PC-9 (cell line): ENCODE measurements at regions not wholly inside any gene's neighbourhood (a gene's known extent, or its start where the extent isn't known, plus 50 kb on each side); places are given as distances from the start of the nearest gene placed in this dataset.

Experiments
- BruUV-seq: library from RNA; stranded (reverse); fragments of 400-500 nt; replicated peaks from 2 replicates; lab custom pipeline; 2021; lab: Mats Ljungman, UMichigan
- CTCF ChIA-PET: fragments of 300-600 bp; sonication (Branson Sonifier 250); formaldehyde crosslinking; loops from one replicate; lab custom pipeline; 2022; ENCODE audit warnings: antibody characterized with exemption; lab: Charles Lee
- POLR2A ChIA-PET: fragments of 300-600 bp; sonication (Branson Sonifier 250); formaldehyde crosslinking; loops from one replicate; lab custom pipeline; 2022; ENCODE audit warnings: antibody characterized with exemption; ENCODE audit not compliant: unreplicated experiment; lab: Charles Lee
- DNase-seq, 2 experiments: peaks; one replicate each; pipeline versions ENCODE4 v3.0.0 to v3.0.0-alpha.2; 2015 to 2022; ENCODE audit warnings: mixed read lengths in 1 of 2
- H2AFZ ChIP-seq: fragments of 200-600 bp; sonication (generic); 2 replicates; pipeline ENCODE4 v1.8.1; 2017; ENCODE audit warnings: antibody characterized with exemption
- H3F3A ChIP-seq: fragments of 200-600 bp; sonication (generic); 2 replicates; pipeline ENCODE4 v1.8.1; 2017; ENCODE audit warnings: antibody characterized with exemption, mild to moderate bottlenecking, low read depth; ENCODE audit not compliant: insufficient read depth
- H3K27ac ChIP-seq: fragments of 200-600 bp; sonication (generic); 2 replicates; pipeline ENCODE4 v1.6.1; 2016; ENCODE audit warnings: mixed run types
- H3K27me3 ChIP-seq: fragments of 200-600 bp; sonication (generic); 2 replicates; pipeline ENCODE4 v1.6.1; 2016; ENCODE audit warnings: low read depth, mixed run types; ENCODE audit not compliant: insufficient read depth
- H3K36me3 ChIP-seq: fragments of 200-600 bp; sonication (generic); 2 replicates; pipeline ENCODE4 v1.6.1; 2016; ENCODE audit warnings: low read depth, mixed run types
- H3K4me1 ChIP-seq: fragments of 200-600 bp; sonication (generic); replicated peaks from 2 replicates; pipeline ENCODE4 v1.6.1; 2016; ENCODE audit warnings: mixed run types; ENCODE audit not compliant: insufficient read depth
- H3K4me2 ChIP-seq: fragments of 200-600 bp; sonication (generic); 2 replicates; pipeline ENCODE4 v1.6.1; 2017; ENCODE audit warnings: mixed run types
- H3K4me3 ChIP-seq: fragments of 200-600 bp; sonication (generic); 2 replicates; pipeline ENCODE4 v1.6.1; 2016; ENCODE audit warnings: mixed run types
- H3K79me2 ChIP-seq: fragments of 200-600 bp; sonication (generic); 2 replicates; pipeline ENCODE4 v1.6.1; 2017; ENCODE audit warnings: low read depth, mixed run types
- H3K9me2 ChIP-seq: fragments of 200-600 bp; sonication (generic); 2 replicates; pipeline ENCODE4 v1.8.1; 2017; ENCODE audit warnings: mild to moderate bottlenecking; ENCODE audit not compliant: insufficient read depth
- H3K9me3 ChIP-seq: fragments of 200-600 bp; sonication (generic); 2 replicates; pipeline ENCODE4 v1.8.1; 2016; ENCODE audit warnings: low read depth; ENCODE audit not compliant: insufficient read depth
- H4K20me1 ChIP-seq: fragments of 200-600 bp; sonication (generic); 2 replicates; pipeline ENCODE4 v1.8.1; 2017; ENCODE audit not compliant: insufficient read depth
- EZH2 ChIP-seq: fragments of 200-600 bp; sonication (generic); IDR thresholded peaks from 2 replicates; pipeline ENCODE4 v1.8.0; 2017; ENCODE audit warnings: antibody characterized with exemption, low read depth
- intact Hi-C: fragments of 100-400 bp; cut with micrococcal nuclease; formaldehyde crosslinking; loops from one replicate; pipeline ENCODE4 v1.10.0; 2022; ENCODE audit not compliant: unreplicated experiment
- TF ChIP-seq, protein P1 (sequence below): fragments of 200-600 bp; sonication (generic); conservative IDR thresholded peaks from 2 replicates; pipeline ENCODE4 v1.6.1; 2017; ENCODE audit warnings: mixed run types, antibody characterized with exemption, mild to moderate bottlenecking, moderate library complexity

DNA sequence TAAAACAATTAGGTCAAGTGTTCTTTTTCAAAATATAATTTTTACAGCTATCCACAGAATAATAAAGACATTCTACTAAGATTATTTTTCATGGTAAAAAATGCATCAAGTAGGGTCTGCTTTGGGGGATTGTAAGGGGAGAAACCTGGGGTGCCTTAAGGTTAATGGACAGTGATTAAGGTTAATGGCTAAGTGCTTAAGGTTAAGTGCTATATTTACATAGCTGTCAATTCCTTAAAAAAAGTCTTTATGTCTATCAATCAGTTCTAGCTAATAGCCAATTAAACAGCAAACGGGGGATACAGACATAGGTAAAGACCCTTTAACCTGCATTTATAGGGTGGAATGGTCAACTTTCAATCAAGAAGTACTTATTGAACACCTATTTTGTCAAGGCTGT, 284.5 kb upstream of the SEMA3A start:
- no peaks in the 10 kb centered on the region for H4K20me1 ChIP-seq
- BruUV-seq, result no TSS peak
- TF ChIP-seq, protein P1, sequence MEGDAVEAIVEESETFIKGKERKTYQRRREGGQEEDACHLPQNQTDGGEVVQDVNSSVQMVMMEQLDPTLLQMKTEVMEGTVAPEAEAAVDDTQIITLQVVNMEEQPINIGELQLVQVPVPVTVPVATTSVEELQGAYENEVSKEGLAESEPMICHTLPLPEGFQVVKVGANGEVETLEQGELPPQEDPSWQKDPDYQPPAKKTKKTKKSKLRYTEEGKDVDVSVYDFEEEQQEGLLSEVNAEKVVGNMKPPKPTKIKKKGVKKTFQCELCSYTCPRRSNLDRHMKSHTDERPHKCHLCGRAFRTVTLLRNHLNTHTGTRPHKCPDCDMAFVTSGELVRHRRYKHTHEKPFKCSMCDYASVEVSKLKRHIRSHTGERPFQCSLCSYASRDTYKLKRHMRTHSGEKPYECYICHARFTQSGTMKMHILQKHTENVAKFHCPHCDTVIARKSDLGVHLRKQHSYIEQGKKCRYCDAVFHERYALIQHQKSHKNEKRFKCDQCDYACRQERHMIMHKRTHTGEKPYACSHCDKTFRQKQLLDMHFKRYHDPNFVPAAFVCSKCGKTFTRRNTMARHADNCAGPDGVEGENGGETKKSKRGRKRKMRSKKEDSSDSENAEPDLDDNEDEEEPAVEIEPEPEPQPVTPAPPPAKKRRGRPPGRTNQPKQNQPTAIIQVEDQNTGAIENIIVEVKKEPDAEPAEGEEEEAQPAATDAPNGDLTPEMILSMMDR, result no peak
- TF ChIP-seq EZH2, result no peak
- no peak for DNase-seq
- H3K9me2 ChIP-seq, result no peaks in the 10 kb centered on the region
- POLR2A ChIA-PET, result no interaction called here
- no peak overlapping the region for H2AFZ ChIP-seq
- H3K4me3 ChIP-seq, result no peak overlapping the region
- H3F3A ChIP-seq, result no peaks in the 10 kb centered on the region
- no peaks in the 10 kb centered on the region for H3K79me2 ChIP-seq
- H3K4me2 ChIP-seq, result no peak overlapping the region
- no peaks in the 10 kb centered on the region for H3K36me3 ChIP-seq
- peaks cover 5% of the 10 kb centered on the region; the same call in 1 of the 2 replicates for H3K4me1 ChIP-seq
- CTCF ChIA-PET, result no interaction called here
- no peaks in the 10 kb centered on the region for H3K27me3 ChIP-seq
- H3K9me3 ChIP-seq, result no peaks in the 10 kb centered on the region
- H3K27ac ChIP-seq, result no peak overlapping the region
- intact Hi-C loops, result no loop called here

DNA sequence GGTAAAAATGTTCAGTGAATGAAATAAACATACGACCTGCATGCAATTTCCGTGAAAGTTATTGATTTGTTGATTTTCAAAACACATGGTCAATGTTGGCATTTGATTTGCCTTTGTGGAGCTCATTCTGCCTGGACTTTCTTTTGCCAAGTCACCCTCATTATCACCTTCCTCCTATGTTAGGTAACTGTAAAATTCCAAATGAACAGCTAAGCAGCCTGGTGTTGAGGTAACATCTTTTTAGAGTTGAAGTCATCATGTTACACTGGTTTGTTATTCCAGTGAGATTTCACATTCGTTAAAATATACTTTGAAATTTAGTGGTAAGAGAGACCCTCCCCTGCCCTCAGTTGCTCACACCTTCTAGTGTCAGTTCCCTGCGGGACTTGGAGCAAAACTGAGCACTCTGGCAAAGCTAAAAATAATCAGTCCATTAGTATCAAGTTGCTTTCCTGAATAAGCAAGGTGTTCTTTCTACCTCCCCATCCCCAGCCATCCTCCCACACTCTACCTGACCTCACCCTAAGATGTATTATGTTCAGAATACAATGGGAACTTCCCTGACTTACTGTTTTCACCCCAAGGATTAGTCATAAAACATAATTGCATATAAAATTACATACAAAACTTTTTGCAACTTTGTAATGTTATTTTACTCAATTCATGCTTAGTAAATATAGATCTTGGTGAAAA, 283.3 kb upstream of the SEMA3A start:
- no peaks in the 10 kb centered on the region for H3K27me3 ChIP-seq
- ChIA-PET POLR2A (no interaction called here), CTCF (no interaction called here)
- H3K79me2 ChIP-seq, result no peaks in the 10 kb centered on the region
- H3F3A ChIP-seq, result no peaks in the 10 kb centered on the region
- no peak overlapping the region for H3K4me2 ChIP-seq
- TF ChIP-seq EZH2, result no peak
- TF ChIP-seq, protein P1, result no peak
- H3K36me3 ChIP-seq, result no peaks in the 10 kb centered on the region
- intact Hi-C loops, result no loop called here
- no peak overlapping the region for H3K4me3 ChIP-seq
- peak in 1 of 2 experiments; percentile 20 for DNase-seq
- no peaks in the 10 kb centered on the region for H3K9me3 ChIP-seq
- H4K20me1 ChIP-seq, result no peaks in the 10 kb centered on the region
- H3K4me1 ChIP-seq, result peaks cover 5% of the 10 kb centered on the region; the same call in 1 of the 2 replicates
- peak overlapping the region; percentile 57; the same call in 1 of the 2 replicates for H2AFZ ChIP-seq
- H3K27ac ChIP-seq, result peak overlapping the region; percentile 24; the same call in 1 of the 2 replicates
- H3K9me2 ChIP-seq, result no peaks in the 10 kb centered on the region
- no TSS peak for BruUV-seq

DNA sequence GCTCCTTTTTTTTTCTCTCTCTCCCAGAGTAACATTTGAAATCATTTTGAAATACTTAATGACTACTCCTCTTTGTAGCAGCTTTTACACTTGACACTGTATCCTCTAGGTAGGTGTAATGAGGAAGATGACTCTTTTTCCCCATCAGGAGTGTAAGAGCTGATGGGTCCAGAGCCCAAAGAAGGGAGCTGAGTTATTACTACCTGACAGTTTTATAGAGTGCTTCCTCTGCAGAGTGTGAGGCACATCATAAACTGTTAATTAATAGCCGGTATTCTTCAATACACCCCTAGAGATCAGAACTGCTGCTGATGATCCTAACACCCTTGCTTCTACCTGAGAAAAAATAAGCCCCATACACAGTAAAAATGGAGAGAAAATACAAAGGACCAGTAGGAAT, 279.8 kb upstream of the SEMA3A start:
- Histone ChIP-seq H3K4me1 (peaks cover 5% of the 10 kb centered on the region; the same call in 1 of the 2 replicates), H2AFZ (no peak overlapping the region), H3K4me2 (no peak overlapping the region), H3K4me3 (no peak overlapping the region), H3K79me2 (no peaks in the 10 kb centered on the region), H3K9me3 (no peaks in the 10 kb centered on the region), H3K9me2 (no peaks in the 10 kb centered on the region), H3K27me3 (no peaks in the 10 kb centered on the region), H3K36me3 (no peaks in the 10 kb centered on the region), H3K27ac (no peak overlapping the region), H4K20me1 (no peaks in the 10 kb centered on the region), H3F3A (no peaks in the 10 kb centered on the region)
- no TSS peak for BruUV-seq
- ChIA-PET CTCF (no interaction called here), POLR2A (no interaction called here)
- DNase-seq, result no peak
- intact Hi-C loops, result no loop called here
- TF ChIP-seq EZH2, result no peak
- TF ChIP-seq, protein P1, result no peak
